Neuron (in vitro differentiated cells): ENCODE measurements at regions not wholly inside any gene's neighbourhood (a gene's known extent, or its start where the extent isn't known, plus 50 kb on each side); places are given as distances from the start of the nearest gene placed in this dataset.

Experiments
- H2AFZ ChIP-seq: one replicate; pipeline ENCODE4 v1.6.1; 2013; ENCODE audit warnings: low read depth, mild to moderate bottlenecking, inconsistent platforms, low read length, moderate library complexity
- H3K27me3 ChIP-seq: one replicate; pipeline ENCODE4 v1.6.1; 2013; ENCODE audit warnings: low read length; ENCODE audit not compliant: insufficient read depth
- H3K36me3 ChIP-seq: one replicate; pipeline ENCODE4 v1.6.1; 2013; ENCODE audit warnings: low read length; ENCODE audit not compliant: insufficient read depth
- H3K4me1 ChIP-seq: one replicate; pipeline ENCODE4 v1.6.1; 2013; ENCODE audit warnings: low read length; ENCODE audit not compliant: insufficient read depth
- H3K4me3 ChIP-seq: 2 replicates; pipeline ENCODE4 v1.5.1; 2013; ENCODE audit warnings: mild to moderate bottlenecking, low read length, moderate library complexity
- H3K9me3 ChIP-seq: one replicate; pipeline ENCODE4 v1.6.1; 2013; ENCODE audit warnings: low read length

- no peaks in the 10 kb centered on the region for H3K9me3 ChIP-seq
- no peaks in the 10 kb centered on the region for H3K27me3 ChIP-seq
- H3K4me3 ChIP-seq = no peak overlapping the region
- no peak overlapping the region for H2AFZ ChIP-seq
- H3K4me1 ChIP-seq = peaks cover 33% of the 10 kb centered on the region
- no peaks in the 10 kb centered on the region for H3K36me3 ChIP-seq
These were observed 125.1 kb upstream of the SPATA13 start for GRCh38 chr13:24035411-24035810.

DNA sequence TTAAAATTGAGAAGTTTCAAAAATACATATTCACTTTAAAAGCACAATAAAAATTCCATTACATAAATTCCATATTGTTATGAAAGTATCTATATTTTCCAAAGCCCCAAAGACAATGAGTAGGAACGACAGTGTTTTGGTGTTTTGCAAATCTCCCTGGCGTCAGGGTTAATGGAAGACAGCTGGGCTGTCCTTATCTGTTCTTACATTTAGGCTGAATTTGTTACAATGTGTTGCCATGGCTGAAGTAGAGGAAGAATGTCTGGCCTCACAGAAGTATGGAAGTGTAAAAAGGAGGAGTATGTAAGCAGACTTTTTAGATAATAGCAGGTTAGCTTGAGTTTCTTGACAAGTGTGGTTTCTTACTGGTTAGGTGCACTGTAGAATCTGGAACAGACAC, 124.4 kb upstream of the SPATA13 start:
- peaks cover 40% of the 10 kb centered on the region for H3K4me1 ChIP-seq

DNA sequence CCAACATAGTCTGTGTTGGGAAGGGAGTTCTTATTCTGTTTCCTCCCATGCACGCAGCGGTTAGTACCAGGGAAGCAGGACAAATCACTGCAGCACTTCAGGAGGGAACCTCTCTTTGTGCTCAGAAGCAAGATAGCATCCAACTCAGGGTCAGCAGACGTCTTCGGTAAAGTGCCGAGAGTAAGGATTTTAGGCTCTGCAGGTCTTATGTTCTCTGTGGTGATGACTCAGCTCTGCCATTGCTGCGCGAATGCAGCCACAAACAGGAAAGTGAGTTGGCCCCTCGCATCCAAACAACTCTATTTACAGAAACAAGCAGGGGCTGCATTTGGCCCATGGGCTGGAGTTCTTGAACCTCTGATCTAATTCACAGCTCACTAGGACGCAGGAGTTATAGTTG, 122.1 kb upstream of the SPATA13 start:
- Histone ChIP-seq H3K36me3 (no peaks in the 10 kb centered on the region), H3K4me3 (no peak overlapping the region), H3K27me3 (no peaks in the 10 kb centered on the region), H3K9me3 (no peaks in the 10 kb centered on the region), H3K4me1 (peaks cover 43% of the 10 kb centered on the region), H2AFZ (no peak overlapping the region)

More for the DNA sequence above, 124.4 kb upstream of the SPATA13 start:
- H3K4me3 ChIP-seq = no peak overlapping the region
- H3K27me3 ChIP-seq = no peaks in the 10 kb centered on the region
- H3K36me3 ChIP-seq = no peaks in the 10 kb centered on the region
- H3K9me3 ChIP-seq = no peaks in the 10 kb centered on the region
- no peak overlapping the region for H2AFZ ChIP-seq

DNA sequence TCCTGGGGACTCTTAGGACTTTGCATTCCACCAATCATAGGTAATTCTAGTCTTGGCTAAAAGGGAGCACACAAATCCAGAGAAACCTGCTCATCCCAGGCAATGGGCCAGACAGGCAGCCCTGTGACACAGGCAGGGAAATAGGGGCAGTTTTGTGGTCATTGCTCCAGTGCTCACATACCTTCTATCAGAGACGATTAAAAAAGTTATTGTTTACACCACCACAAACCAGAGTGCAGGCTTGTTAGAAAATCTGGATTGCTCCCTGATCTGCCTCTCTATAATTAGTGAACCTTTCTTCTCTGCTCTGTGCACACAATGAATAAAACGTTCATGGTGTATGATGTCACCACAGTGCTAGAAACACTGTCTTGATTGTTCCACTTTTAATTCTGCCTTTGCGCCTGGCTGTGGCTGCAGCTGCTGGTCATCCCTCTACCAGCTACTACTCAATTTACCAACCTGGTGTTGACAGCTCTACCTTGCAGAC, 121.6 kb upstream of the SPATA13 start:
- Histone ChIP-seq H3K9me3 (no peaks in the 10 kb centered on the region), H3K27me3 (no peaks in the 10 kb centered on the region), H3K4me3 (no peak overlapping the region), H2AFZ (no peak overlapping the region), H3K36me3 (no peaks in the 10 kb centered on the region), H3K4me1 (peaks cover 43% of the 10 kb centered on the region)

DNA sequence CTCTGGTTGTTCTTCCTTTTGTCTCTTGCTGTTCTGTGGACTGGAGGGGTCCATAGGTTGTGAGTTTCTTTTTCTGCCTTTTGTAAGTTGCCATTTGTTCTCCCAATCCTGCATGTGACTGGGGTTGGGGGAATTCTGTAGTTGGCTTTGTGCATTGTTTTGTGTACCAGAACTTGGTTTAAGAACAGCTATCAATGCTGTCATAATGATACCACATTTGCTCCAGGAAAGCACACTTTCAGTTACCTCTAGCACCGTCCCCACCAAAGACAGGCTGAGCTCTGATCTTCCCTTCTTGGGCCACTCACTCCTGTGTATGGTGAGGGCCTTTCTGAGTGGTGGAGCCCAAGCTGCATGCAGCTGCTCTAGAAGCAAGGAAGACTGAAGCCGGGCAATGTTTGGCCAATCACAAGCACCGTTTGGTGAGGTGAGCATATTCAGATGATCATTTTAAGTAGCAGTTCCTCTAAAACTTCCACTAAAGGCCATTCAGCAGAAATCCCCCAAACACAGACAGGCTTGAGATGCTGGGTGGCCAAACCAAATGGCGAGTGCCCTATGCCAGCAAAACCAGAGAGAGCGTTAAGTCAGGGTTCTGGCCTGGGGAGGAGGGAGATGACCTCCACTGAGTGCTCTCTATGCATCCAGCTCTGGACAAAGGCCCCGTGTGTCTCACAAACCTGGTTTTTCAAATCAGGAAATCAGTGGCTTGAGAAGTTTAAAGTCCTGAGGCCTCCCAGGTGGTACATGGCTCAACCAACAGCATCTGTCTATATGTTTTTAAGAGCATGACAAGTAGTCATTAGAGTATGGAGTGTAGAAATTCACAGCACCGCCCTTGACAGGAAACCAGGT, 120.7 kb upstream of the SPATA13 start:
- H3K36me3 ChIP-seq = no peaks in the 10 kb centered on the region
- no peaks in the 10 kb centered on the region for H3K9me3 ChIP-seq
- no peak overlapping the region for H2AFZ ChIP-seq
- peaks cover 43% of the 10 kb centered on the region for H3K4me1 ChIP-seq
- H3K27me3 ChIP-seq = no peaks in the 10 kb centered on the region
- no peak overlapping the region for H3K4me3 ChIP-seq

DNA sequence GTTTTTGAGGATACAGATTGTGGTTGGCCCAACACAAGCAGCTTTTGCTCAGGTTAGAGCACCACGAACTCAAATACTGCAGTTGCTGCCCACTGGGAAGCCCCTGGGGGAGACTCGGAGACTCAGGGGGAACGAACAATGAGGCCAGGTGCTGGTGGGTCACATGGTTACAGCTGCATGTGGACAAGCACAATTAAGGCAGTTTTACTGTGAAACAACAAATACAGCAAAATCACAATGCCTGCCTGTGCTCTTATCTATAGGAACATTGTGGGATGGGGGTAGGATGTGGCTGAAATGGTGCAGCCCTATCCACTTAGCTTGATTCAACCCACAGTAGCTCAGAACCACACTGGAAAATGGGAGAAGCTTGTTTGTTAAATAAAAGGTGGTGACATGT, 119.7 kb upstream of the SPATA13 start:
- Histone ChIP-seq H3K36me3 (no peaks in the 10 kb centered on the region), H3K4me1 (peaks cover 40% of the 10 kb centered on the region), H3K4me3 (no peak overlapping the region), H3K27me3 (no peaks in the 10 kb centered on the region), H3K9me3 (no peaks in the 10 kb centered on the region), H2AFZ (no peak overlapping the region)

DNA sequence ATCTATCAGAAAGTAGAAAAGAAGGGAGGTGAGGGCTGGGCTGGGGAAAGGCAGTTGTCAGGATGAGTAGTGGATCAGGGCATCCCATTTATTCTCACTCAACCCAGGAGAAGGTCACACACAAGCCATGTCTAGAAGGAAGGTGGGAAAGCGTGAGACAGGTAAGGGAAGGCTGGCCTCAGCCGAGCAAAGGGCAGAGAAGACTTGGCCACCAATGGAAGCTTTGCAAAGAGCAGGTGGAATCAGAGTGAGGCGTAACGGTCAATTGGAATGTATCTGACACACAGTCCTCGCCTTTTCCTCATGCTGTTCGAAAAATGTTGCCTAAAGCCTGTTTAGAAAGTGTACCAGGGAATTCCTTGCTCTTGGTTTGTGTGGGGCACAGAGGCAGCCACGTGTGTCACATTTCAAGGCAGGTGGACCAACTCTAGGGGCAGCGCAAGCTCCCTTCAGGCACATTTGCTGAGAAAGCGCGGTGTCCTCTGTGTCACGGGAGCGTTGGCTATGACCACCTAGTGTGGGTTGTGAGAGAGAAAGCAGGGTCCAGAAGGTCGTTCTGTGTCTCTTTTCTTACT, 118.8 kb upstream of the SPATA13 start:
- Histone ChIP-seq H3K27me3 (no peaks in the 10 kb centered on the region), H3K36me3 (no peaks in the 10 kb centered on the region), H3K4me1 (peaks cover 33% of the 10 kb centered on the region), H3K4me3 (no peak overlapping the region), H2AFZ (no peak overlapping the region), H3K9me3 (peaks cover 1% of the 10 kb centered on the region)

GRCh38 chr13:24042710-24043440, 117.6 kb upstream of the SPATA13 start:
- Histone ChIP-seq H3K36me3 (no peaks in the 10 kb centered on the region), H2AFZ (no peak overlapping the region), H3K9me3 (peaks cover 6% of the 10 kb centered on the region), H3K4me1 (peaks cover 33% of the 10 kb centered on the region), H3K4me3 (no peak overlapping the region), H3K27me3 (no peaks in the 10 kb centered on the region)

GRCh38 chr13:24043590-24044350, 116.8 kb upstream of the SPATA13 start:
- H3K27me3 ChIP-seq = no peaks in the 10 kb centered on the region
- peaks cover 27% of the 10 kb centered on the region for H3K4me1 ChIP-seq

GRCh38 chr13:24045597-24045996, 114.9 kb upstream of the SPATA13 start:
- Histone ChIP-seq H3K4me1 (peaks cover 8% of the 10 kb centered on the region), H3K4me3 (no peak overlapping the region), H2AFZ (no peak overlapping the region), H3K9me3 (peaks cover 6% of the 10 kb centered on the region), H3K36me3 (no peaks in the 10 kb centered on the region), H3K27me3 (no peaks in the 10 kb centered on the region)

More at GRCh38 chr13:24043590-24044350, 116.8 kb upstream of the SPATA13 start:
- Histone ChIP-seq H3K36me3 (no peaks in the 10 kb centered on the region), H3K9me3 (peaks cover 6% of the 10 kb centered on the region), H3K4me3 (no peak overlapping the region), H2AFZ (no peak overlapping the region)

- H3K36me3 ChIP-seq = no peaks in the 10 kb centered on the region
- no peaks in the 10 kb centered on the region for H3K4me1 ChIP-seq
- H3K27me3 ChIP-seq = no peaks in the 10 kb centered on the region
- no peak overlapping the region for H3K4me3 ChIP-seq
- H2AFZ ChIP-seq = no peak overlapping the region
- H3K9me3 ChIP-seq = peaks cover 6% of the 10 kb centered on the region
These were observed 110.2 kb upstream of the SPATA13 start for GRCh38 chr13:24050292-24050711.

DNA sequence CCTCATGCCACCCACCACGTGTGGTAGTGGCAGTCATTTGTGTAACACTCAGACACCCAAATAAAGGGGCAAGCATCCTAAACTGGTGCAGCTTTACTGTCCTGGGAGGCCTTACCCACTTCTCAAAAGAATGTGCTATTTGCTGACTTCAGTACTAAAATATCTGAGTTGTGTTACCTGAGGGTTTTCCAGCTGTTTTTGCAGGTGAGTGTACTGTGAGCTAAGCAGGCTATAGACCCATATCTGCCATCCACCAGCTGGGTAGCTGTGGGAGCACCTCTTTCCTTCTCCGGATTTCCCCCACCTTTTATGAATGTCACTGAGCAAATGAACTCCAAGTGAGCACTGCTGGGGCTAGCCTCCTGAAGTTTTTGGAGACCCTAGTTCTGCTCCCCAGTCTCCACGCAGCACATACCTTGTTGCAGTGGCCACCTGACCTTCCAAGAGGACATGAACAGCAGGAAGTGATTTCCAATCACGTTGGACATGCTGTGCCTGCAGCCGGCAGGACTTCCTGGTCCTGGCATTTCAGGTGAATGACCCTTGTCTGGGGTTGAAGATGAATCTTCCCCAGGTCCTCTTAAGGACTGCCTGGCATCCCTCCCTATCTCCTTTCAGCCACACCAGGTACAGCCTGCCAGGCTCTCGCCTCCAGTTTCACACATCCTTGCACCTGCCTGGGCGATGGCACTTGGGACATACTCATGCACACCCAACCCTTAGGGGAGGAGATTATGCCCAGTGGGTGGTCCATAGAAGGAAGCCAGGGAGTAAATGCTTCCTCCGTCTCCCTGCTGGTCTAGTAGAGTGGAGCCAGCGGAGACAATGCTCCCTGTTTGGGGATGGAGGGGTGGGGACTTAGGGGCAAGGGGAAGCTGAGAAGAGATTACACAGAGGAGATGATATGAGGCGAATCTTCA, 109.5 kb upstream of the SPATA13 start:
- H3K36me3 ChIP-seq = no peaks in the 10 kb centered on the region
- H3K27me3 ChIP-seq = no peaks in the 10 kb centered on the region
- no peak overlapping the region for H3K4me3 ChIP-seq
- no peak overlapping the region for H2AFZ ChIP-seq
- H3K9me3 ChIP-seq = peaks cover 6% of the 10 kb centered on the region
- H3K4me1 ChIP-seq = no peaks in the 10 kb centered on the region
